ENCODE measurements at regions not wholly inside any gene's neighbourhood (a gene's known extent, or its start where the extent isn't known, plus 50 kb on each side); places are given as distances from the start of the nearest gene placed in this dataset.

DNA sequence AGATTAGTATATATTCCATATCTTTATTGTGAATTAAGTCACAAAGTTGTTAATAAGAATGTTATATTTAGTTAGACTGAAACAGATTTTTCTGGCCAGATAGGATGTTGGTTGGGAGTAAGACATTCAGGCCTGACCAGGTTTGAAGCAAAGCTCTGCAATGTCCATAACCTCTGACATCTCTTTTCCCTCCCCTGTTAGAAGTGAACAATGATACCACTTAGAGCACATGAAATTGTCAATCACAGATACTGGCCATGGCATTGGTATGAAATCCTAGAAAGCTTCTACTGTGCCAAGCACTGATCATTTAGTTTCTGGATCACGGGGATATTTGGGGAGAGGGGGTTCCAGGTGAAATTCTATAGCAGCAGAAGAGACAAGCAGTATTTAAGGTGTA lies 1455.1 kb upstream of the CDH9 start:
- TF ChIP-seq, protein P1, sequence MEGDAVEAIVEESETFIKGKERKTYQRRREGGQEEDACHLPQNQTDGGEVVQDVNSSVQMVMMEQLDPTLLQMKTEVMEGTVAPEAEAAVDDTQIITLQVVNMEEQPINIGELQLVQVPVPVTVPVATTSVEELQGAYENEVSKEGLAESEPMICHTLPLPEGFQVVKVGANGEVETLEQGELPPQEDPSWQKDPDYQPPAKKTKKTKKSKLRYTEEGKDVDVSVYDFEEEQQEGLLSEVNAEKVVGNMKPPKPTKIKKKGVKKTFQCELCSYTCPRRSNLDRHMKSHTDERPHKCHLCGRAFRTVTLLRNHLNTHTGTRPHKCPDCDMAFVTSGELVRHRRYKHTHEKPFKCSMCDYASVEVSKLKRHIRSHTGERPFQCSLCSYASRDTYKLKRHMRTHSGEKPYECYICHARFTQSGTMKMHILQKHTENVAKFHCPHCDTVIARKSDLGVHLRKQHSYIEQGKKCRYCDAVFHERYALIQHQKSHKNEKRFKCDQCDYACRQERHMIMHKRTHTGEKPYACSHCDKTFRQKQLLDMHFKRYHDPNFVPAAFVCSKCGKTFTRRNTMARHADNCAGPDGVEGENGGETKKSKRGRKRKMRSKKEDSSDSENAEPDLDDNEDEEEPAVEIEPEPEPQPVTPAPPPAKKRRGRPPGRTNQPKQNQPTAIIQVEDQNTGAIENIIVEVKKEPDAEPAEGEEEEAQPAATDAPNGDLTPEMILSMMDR (IDR thresholded peaks at IDR 0.05) = no peak
- no peak for TF ChIP-seq ZFX (IDR thresholded peaks at IDR 0.05; ENCODE audit: borderline replicate concordance)
